Nephron progenitor cell (in vitro differentiated cells): ENCODE measurements at regions not wholly inside any gene's neighbourhood (a gene's known extent, or its start where the extent isn't known, plus 50 kb on each side); places are given as distances from the start of the nearest gene placed in this dataset.

ENCODE experiments used
- DNase-seq: peaks from one replicate; pipeline ENCODE4 v3.0.0; 2021
- H3K27ac Mint-ChIP-seq: 2 replicates; pipeline ENCODE4 v1.8.0; 2021; ENCODE audit warnings: mild to moderate bottlenecking, moderate library complexity, mixed read lengths
- H3K27me3 Mint-ChIP-seq: 2 replicates; pipeline ENCODE4 v1.8.0; 2021; ENCODE audit warnings: mild to moderate bottlenecking, low read depth, mixed read lengths; ENCODE audit not compliant: poor library complexity
- H3K36me3 Mint-ChIP-seq: 2 replicates; pipeline ENCODE4 v1.8.0; 2021; ENCODE audit warnings: low read depth, mixed read lengths
- H3K4me1 Mint-ChIP-seq: 2 replicates; pipeline ENCODE4 v1.8.0; 2021; ENCODE audit warnings: mixed read lengths
- H3K4me3 Mint-ChIP-seq: 2 replicates; pipeline ENCODE4 v1.8.0; 2021; ENCODE audit warnings: mild to moderate bottlenecking, moderate library complexity, mixed read lengths
- H3K9me3 Mint-ChIP-seq: 2 replicates; pipeline ENCODE4 v1.8.0; 2021; ENCODE audit warnings: mild to moderate bottlenecking, moderate library complexity, mixed read lengths
- TF ChIP-seq, protein P1 (sequence below): fragments of 200-600 bp; sonication (generic); IDR thresholded peaks from 2 replicates; pipeline ENCODE4 v1.5.0; 2021; ENCODE audit warnings: antibody characterized with exemption

- DNase-seq: no peak
- H3K9me3 Mint-ChIP-seq: peaks cover 20% of the 10 kb centered on the region
- H3K36me3 Mint-ChIP-seq: peaks cover 5% of the 10 kb centered on the region
- H3K27me3 Mint-ChIP-seq: peaks cover 3% of the 10 kb centered on the region
- no peak overlapping the region for H3K27ac Mint-ChIP-seq
- H3K4me3 Mint-ChIP-seq: no peak overlapping the region
- TF ChIP-seq, protein P1, sequence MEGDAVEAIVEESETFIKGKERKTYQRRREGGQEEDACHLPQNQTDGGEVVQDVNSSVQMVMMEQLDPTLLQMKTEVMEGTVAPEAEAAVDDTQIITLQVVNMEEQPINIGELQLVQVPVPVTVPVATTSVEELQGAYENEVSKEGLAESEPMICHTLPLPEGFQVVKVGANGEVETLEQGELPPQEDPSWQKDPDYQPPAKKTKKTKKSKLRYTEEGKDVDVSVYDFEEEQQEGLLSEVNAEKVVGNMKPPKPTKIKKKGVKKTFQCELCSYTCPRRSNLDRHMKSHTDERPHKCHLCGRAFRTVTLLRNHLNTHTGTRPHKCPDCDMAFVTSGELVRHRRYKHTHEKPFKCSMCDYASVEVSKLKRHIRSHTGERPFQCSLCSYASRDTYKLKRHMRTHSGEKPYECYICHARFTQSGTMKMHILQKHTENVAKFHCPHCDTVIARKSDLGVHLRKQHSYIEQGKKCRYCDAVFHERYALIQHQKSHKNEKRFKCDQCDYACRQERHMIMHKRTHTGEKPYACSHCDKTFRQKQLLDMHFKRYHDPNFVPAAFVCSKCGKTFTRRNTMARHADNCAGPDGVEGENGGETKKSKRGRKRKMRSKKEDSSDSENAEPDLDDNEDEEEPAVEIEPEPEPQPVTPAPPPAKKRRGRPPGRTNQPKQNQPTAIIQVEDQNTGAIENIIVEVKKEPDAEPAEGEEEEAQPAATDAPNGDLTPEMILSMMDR: no peak
- H3K4me1 Mint-ChIP-seq: peaks cover 48% of the 10 kb centered on the region
These were observed 146.7 kb upstream of the TSC22D2 start for GRCh38 chr3:150261418-150261817.

GRCh38 chr3:150260398-150260710 is 147.7 kb upstream of the TSC22D2 start:
- Mint-ChIP-seq H3K27me3 (peaks cover 5% of the 10 kb centered on the region), H3K9me3 (peaks cover 21% of the 10 kb centered on the region), H3K4me3 (peak overlapping the region; percentile 0), H3K36me3 (peaks cover 6% of the 10 kb centered on the region), H3K4me1 (peaks cover 48% of the 10 kb centered on the region), H3K27ac (peak overlapping the region; percentile 52)
- TF ChIP-seq, protein P1: no peak
- no peak for DNase-seq

DNA sequence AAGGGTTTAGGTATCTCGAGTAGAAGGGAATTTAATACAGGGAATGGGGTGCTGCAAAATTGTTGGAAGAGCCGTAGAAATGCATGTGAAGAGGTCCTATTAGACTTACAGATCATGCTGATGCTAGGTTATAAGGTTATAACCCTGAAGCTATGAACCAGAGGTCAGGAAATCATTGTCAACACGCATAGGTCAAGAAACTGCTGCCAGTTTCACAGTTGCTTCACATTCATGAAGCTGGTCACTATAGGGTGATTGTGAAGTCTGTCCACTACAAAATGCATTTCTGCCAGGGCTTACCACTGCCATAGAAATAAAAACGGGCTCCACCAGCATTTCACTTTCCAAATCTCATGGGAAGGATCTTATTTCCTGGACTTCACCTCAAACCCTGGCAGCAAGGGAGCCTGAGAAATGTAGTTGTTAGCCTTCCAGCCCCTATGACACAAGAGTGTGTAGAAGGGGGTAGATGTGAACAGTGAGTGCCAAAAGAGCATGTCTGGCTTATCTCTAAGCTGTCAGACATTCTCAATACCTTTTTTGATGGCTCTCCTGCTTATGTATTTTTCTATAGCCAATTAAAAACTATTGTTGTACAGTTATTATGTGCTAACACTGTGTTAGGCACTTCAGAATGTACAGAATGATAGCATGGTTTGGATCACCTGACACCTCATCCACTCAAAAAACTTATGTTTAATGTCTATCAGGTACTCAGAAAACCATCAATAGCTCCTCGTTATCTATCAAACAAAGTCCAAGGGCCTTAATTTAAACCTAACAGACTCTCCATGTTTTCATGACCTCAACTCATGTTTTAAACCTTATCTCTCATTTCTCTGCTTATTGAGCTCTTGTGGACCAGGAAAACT is 148.3 kb upstream of the TSC22D2 start:
- H3K9me3 Mint-ChIP-seq: peaks cover 21% of the 10 kb centered on the region
- H3K27me3 Mint-ChIP-seq: peaks cover 6% of the 10 kb centered on the region
- H3K4me3 Mint-ChIP-seq: no peak overlapping the region
- TF ChIP-seq, protein P1: no peak
- H3K36me3 Mint-ChIP-seq: peaks cover 6% of the 10 kb centered on the region
- H3K27ac Mint-ChIP-seq: peak overlapping the region; percentile 52
- no peak for DNase-seq
- H3K4me1 Mint-ChIP-seq: peaks cover 48% of the 10 kb centered on the region

GRCh38 chr3:150256782-150257181 is 151.3 kb upstream of the TSC22D2 start:
- DNase-seq: no peak
- Mint-ChIP-seq H3K36me3 (peaks cover 6% of the 10 kb centered on the region), H3K9me3 (peaks cover 21% of the 10 kb centered on the region), H3K4me3 (peak overlapping the region; percentile 54), H3K27me3 (peaks cover 4% of the 10 kb centered on the region), H3K4me1 (peaks cover 64% of the 10 kb centered on the region), H3K27ac (peak overlapping the region; percentile 72)
- TF ChIP-seq, protein P1: no peak

DNA sequence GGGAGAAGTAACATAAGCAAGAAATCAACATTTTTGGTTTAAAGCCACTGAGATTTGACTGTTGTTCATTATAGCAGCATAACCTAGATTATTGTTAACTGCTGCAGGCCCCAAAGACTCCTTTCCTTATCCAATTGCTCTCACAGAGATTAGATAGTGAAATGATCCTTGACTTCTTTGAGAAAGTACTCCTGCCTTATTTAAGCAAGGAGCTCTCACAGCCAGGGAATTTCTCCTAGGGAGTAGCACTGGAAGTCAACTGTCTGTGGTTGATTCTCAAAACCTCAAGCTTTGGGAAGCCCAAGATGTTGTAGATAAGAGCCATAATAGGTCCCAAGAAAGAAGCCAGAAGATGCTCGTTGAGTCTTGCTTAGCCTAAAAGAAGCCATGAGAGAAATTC is 151.8 kb upstream of the TSC22D2 start:
- H3K27me3 Mint-ChIP-seq: peaks cover 4% of the 10 kb centered on the region
- H3K4me1 Mint-ChIP-seq: peaks cover 69% of the 10 kb centered on the region
- peaks cover 6% of the 10 kb centered on the region for H3K36me3 Mint-ChIP-seq
- TF ChIP-seq, protein P1: no peak
- peak overlapping the region; percentile 89 for H3K27ac Mint-ChIP-seq
- peaks cover 21% of the 10 kb centered on the region for H3K9me3 Mint-ChIP-seq
- no peak for DNase-seq
- H3K4me3 Mint-ChIP-seq: peak overlapping the region; percentile 54

GRCh38 chr3:150255826-150256225 is 152.3 kb upstream of the TSC22D2 start:
- DNase-seq: no peak
- peak overlapping the region; percentile 89 for H3K27ac Mint-ChIP-seq
- peaks cover 6% of the 10 kb centered on the region for H3K36me3 Mint-ChIP-seq
- peaks cover 4% of the 10 kb centered on the region for H3K27me3 Mint-ChIP-seq
- peaks cover 21% of the 10 kb centered on the region for H3K9me3 Mint-ChIP-seq
- TF ChIP-seq, protein P1: no peak
- peaks cover 71% of the 10 kb centered on the region for H3K4me1 Mint-ChIP-seq
- no peak overlapping the region for H3K4me3 Mint-ChIP-seq
